Common myeloid progenitor, CD34-positive (primary cell): ENCODE measurements at regions not wholly inside any gene's neighbourhood (a gene's known extent, or its start where the extent isn't known, plus 50 kb on each side); places are given as distances from the start of the nearest gene placed in this dataset.

Source experiments
- CTCF ChIA-PET: fragments of 350-600 bp; sonication (Branson Sonifier 250); formaldehyde crosslinking; loops from one replicate; lab custom pipeline; 2021; ENCODE audit warnings: antibody characterized with exemption; lab: Charles Lee
- POLR2A ChIA-PET: fragments of 350-600 bp; sonication (Branson Sonifier 250); formaldehyde crosslinking; loops from one replicate; lab custom pipeline; 2021; ENCODE audit warnings: antibody characterized with exemption; lab: Charles Lee
- DNase-seq, 3 donors: peaks; one replicate each; pipeline versions ENCODE4 v3.0.0 to v3.0.0-alpha.2; 2013
- H3K27ac ChIP-seq, 2 experiments: 1 replicate in 1 of 2; 2 replicates in 1 of 2; pipeline ENCODE4 v1.7.0; 2013; ENCODE audit warnings: inconsistent platforms in 2 of 2, low read length in 2 of 2, mild to moderate bottlenecking in 2 of 2, low read depth in 1 of 2, moderate library complexity in 1 of 2; ENCODE audit not compliant: severe bottlenecking in 2 of 2, insufficient read depth in 1 of 2, poor library complexity in 1 of 2
- H3K27me3 ChIP-seq, 5 experiments: replicated peaks in 2 of 5; 1 replicate in 3 of 5; 2 replicates in 2 of 5; pipeline versions ENCODE4 v1.6.1 to v1.7.0; 2013; ENCODE audit warnings: low read length in 4 of 5, mild to moderate bottlenecking in 2 of 5, moderate library complexity in 2 of 5, inconsistent platforms in 1 of 5; ENCODE audit not compliant: insufficient read depth in 5 of 5, control insufficient read depth in 4 of 5
- H3K36me3 ChIP-seq, 4 experiments: 1 replicate in 2 of 4; 2 replicates in 2 of 4; pipeline versions ENCODE4 v1.6.1 to v1.7.0; 2013; ENCODE audit warnings: low read length in 3 of 4, control low read depth in 1 of 4, mild to moderate bottlenecking in 1 of 4; ENCODE audit not compliant: control insufficient read depth in 4 of 4, insufficient read depth in 4 of 4
- H3K4me1 ChIP-seq, 4 experiments: 1 replicate in 3 of 4; 2 replicates in 1 of 4; pipeline versions ENCODE4 v1.6.1 to v1.7.1; 2013; ENCODE audit warnings: low read length in 3 of 4, mild to moderate bottlenecking in 3 of 4, control low read depth in 1 of 4, inconsistent platforms in 1 of 4, moderate library complexity in 1 of 4; ENCODE audit not compliant: control insufficient read depth in 4 of 4, insufficient read depth in 4 of 4; ENCODE audit errors: control extremely low read depth in 1 of 4
- H3K4me3 ChIP-seq, 7 experiments: 1 replicate in 4 of 7; 2 replicates in 3 of 7; pipeline versions ENCODE4 v1.5.1 to v1.7.0; 2013; ENCODE audit warnings: mild to moderate bottlenecking in 7 of 7, low read length in 6 of 7, moderate library complexity in 6 of 7, inconsistent platforms in 2 of 7, low read depth in 2 of 7, control low read depth in 1 of 7; ENCODE audit not compliant: insufficient read depth in 4 of 7, control insufficient read depth in 1 of 7; ENCODE audit errors: extremely low read depth in 1 of 7
- H3K9me3 ChIP-seq, 5 experiments: 1 replicate in 4 of 5; 2 replicates in 1 of 5; pipeline versions ENCODE4 v1.6.1 to v1.7.1; 2013; ENCODE audit warnings: low read length in 4 of 5, mild to moderate bottlenecking in 2 of 5, inconsistent platforms in 1 of 5, low read depth in 1 of 5, moderate library complexity in 1 of 5; ENCODE audit not compliant: control insufficient read depth in 4 of 5, insufficient read depth in 2 of 5; ENCODE audit errors: control extremely low read depth in 1 of 5
- WGBS: methylation state at CpG from one replicate; pipeline ENCODE4 v1.1.5; 2013; ENCODE audit not compliant: insufficient coverage; 5-methylcytosine and 5-hydroxymethylcytosine counted together

GRCh38 chr2:8451273-8451672 lies 230.6 kb upstream of the ID2 start:
- 100% methylated on average over 4 of the region's 5 CpGs for WGBS
- no peaks in the 10 kb centered on the region for H3K9me3 ChIP-seq
- no peaks in the 10 kb centered on the region for H3K27me3 ChIP-seq
- H3K4me3 ChIP-seq = no peak overlapping the region
- no peaks in the 10 kb centered on the region for H3K36me3 ChIP-seq
- H3K4me1 ChIP-seq = peaks cover 0 to 23% (median 16%) of the 10 kb centered on the region in 4 experiments
- no peak overlapping the region for H3K27ac ChIP-seq
- ChIA-PET POLR2A (no interaction called here), CTCF (no interaction called here)
- DNase-seq = no peak

- Histone ChIP-seq H3K27ac (no peak overlapping the region), H3K4me1 (peaks cover 0 to 28% (median 24%) of the 10 kb centered on the region in 4 experiments), H3K4me3 (no peak overlapping the region), H3K9me3 (no peaks in the 10 kb centered on the region), H3K36me3 (no peaks in the 10 kb centered on the region), H3K27me3 (no peaks in the 10 kb centered on the region)
- CTCF ChIA-PET = no interaction called here
- WGBS = 78% methylated on average over 5 of the region's 5 CpGs
- POLR2A ChIA-PET = no interaction called here
- no peak for DNase-seq
Observed at GRCh38 chr2:8452296-8452695, 229.6 kb upstream of the ID2 start.

GRCh38 chr2:8452979-8453903 lies 228.6 kb upstream of the ID2 start:
- CTCF ChIA-PET = interaction anchor here (1.4 to 1.6 kb wide), 3 partner anchors 18 to 240 kb away, joined by 3 to 6 read pairs (median 5); no protein-coding TSS in a partner anchor
- Histone ChIP-seq H3K4me3 (no peak overlapping the region), H3K9me3 (no peaks in the 10 kb centered on the region), H3K4me1 (peaks cover 3 to 35% (median 29%) of the 10 kb centered on the region in 4 experiments), H3K27ac (no peak overlapping the region), H3K36me3 (no peaks in the 10 kb centered on the region), H3K27me3 (no peaks in the 10 kb centered on the region)
- WGBS = 94% methylated on average over 12 of the region's 15 CpGs
- POLR2A ChIA-PET = no interaction called here
- DNase-seq = peak in 2 of 3 donors; percentile 30 to 65

GRCh38 chr2:8453904-8454302 lies 228.0 kb upstream of the ID2 start:
- ChIA-PET CTCF (interaction anchor here (0.6 to 1.6 kb wide), 5 partner anchors 19 to 395 kb away, joined by 3 to 6 read pairs (median 3); no protein-coding TSS in a partner anchor), POLR2A (no interaction called here)
- no peak for DNase-seq
- no peaks in the 10 kb centered on the region for H3K9me3 ChIP-seq
- WGBS = over 99% methylated on average over 12 of the region's 12 CpGs
- H3K4me3 ChIP-seq = no peak overlapping the region
- H3K27me3 ChIP-seq = no peaks in the 10 kb centered on the region
- H3K4me1 ChIP-seq = peaks cover 3 to 37% (median 27%) of the 10 kb centered on the region in 4 experiments
- no peak overlapping the region for H3K27ac ChIP-seq
- no peaks in the 10 kb centered on the region for H3K36me3 ChIP-seq

- ChIA-PET CTCF (interaction anchor here (0.9 to 1.6 kb wide), 2 partner anchors 20 to 34 kb away, joined by 3 to 6 read pairs; no protein-coding TSS in a partner anchor), POLR2A (no interaction called here)
- Histone ChIP-seq H3K36me3 (no peaks in the 10 kb centered on the region), H3K27me3 (no peaks in the 10 kb centered on the region), H3K9me3 (no peaks in the 10 kb centered on the region), H3K27ac (no peak overlapping the region), H3K4me1 (peaks cover 3 to 37% (median 27%) of the 10 kb centered on the region in 4 experiments), H3K4me3 (no peak overlapping the region)
- 100% methylated on average over 5 of the region's 6 CpGs for WGBS
- DNase-seq = no peak
Observed at GRCh38 chr2:8454797-8455196, 227.1 kb upstream of the ID2 start.

GRCh38 chr2:8455236-8456150 lies 226.4 kb upstream of the ID2 start:
- peak overlapping the region in 1 of 2 experiments; percentile 39 for H3K27ac ChIP-seq
- H3K4me3 ChIP-seq = peak overlapping the region in 3 of 7 experiments; percentile 37 to 61 (median 60)
- CTCF ChIA-PET = no interaction called here
- H3K36me3 ChIP-seq = no peaks in the 10 kb centered on the region
- WGBS = 80% methylated on average over 19 of the region's 23 CpGs
- no peak for DNase-seq
- H3K27me3 ChIP-seq = no peaks in the 10 kb centered on the region
- no peaks in the 10 kb centered on the region for H3K9me3 ChIP-seq
- peaks cover 3 to 37% (median 27%) of the 10 kb centered on the region in 4 experiments for H3K4me1 ChIP-seq
- POLR2A ChIA-PET = no interaction called here
